Activated naive CD4-positive, alpha-beta T cell treated with anti-CD3 and anti-CD28 coated beads for 36 hours (primary cell): ENCODE measurements at regions not wholly inside any gene's neighbourhood (a gene's known extent, or its start where the extent isn't known, plus 50 kb on each side); places are given as distances from the start of the nearest gene placed in this dataset.

Experiments used
- CTCF ChIA-PET: fragments of 350-600 bp; sonication (Branson Sonifier 250); formaldehyde crosslinking; loops from one replicate; lab custom pipeline; 2021; ENCODE audit warnings: antibody characterized with exemption; lab: Charles Lee
- DNase-seq: peaks from one replicate; pipeline ENCODE4 v3.0.0-alpha.2; 2020
- H3K27ac Mint-ChIP-seq: one replicate; pipeline ENCODE4 v1.8.0; 2021; ENCODE audit warnings: mild to moderate bottlenecking, mixed read lengths
- H3K27me3 Mint-ChIP-seq: one replicate; pipeline ENCODE4 v1.8.0; 2021; ENCODE audit warnings: low read depth, mixed read lengths
- H3K36me3 Mint-ChIP-seq: one replicate; pipeline ENCODE4 v1.8.0; 2021; ENCODE audit warnings: low read depth, mixed read lengths
- H3K4me1 Mint-ChIP-seq: one replicate; pipeline ENCODE4 v1.8.0; 2021; ENCODE audit warnings: low read depth, mixed read lengths
- H3K4me3 Mint-ChIP-seq: one replicate; pipeline ENCODE4 v1.8.0; 2021; ENCODE audit warnings: mild to moderate bottlenecking, moderate library complexity, mixed read lengths
- H3K9me3 Mint-ChIP-seq: one replicate; pipeline ENCODE4 v1.8.0; 2021; ENCODE audit warnings: mixed read lengths
- intact Hi-C: fragments of 100-400 bp; cut with micrococcal nuclease; formaldehyde crosslinking; loops from one replicate; pipeline ENCODE4 v1.15.1; 2023

GRCh38 chr13:111415765-111416164 lies 95.3 kb downstream of the TEX29 start:
- no peaks in the 10 kb centered on the region for H3K9me3 Mint-ChIP-seq
- H3K36me3 Mint-ChIP-seq = no peaks in the 10 kb centered on the region
- DNase-seq = no peak
- H3K27me3 Mint-ChIP-seq = peaks cover 10% of the 10 kb centered on the region
- no peak overlapping the region for H3K4me3 Mint-ChIP-seq
- CTCF ChIA-PET = no interaction called here
- no peak overlapping the region for H3K27ac Mint-ChIP-seq
- no peaks in the 10 kb centered on the region for H3K4me1 Mint-ChIP-seq
- intact Hi-C loops = no loop called here

- Mint-ChIP-seq H3K27me3 (no peaks in the 10 kb centered on the region), H3K27ac (no peak overlapping the region), H3K4me1 (no peaks in the 10 kb centered on the region), H3K36me3 (no peaks in the 10 kb centered on the region), H3K4me3 (no peak overlapping the region), H3K9me3 (no peaks in the 10 kb centered on the region)
- intact Hi-C loops = no loop called here
- DNase-seq = no peak
- CTCF ChIA-PET = no interaction called here
Measured at GRCh38 chr13:111418101-111418500, 97.7 kb downstream of the TEX29 start.

- DNase-seq = no peak
- H3K36me3 Mint-ChIP-seq = no peaks in the 10 kb centered on the region
- no peaks in the 10 kb centered on the region for H3K27me3 Mint-ChIP-seq
- no peaks in the 10 kb centered on the region for H3K9me3 Mint-ChIP-seq
- H3K4me3 Mint-ChIP-seq = no peak overlapping the region
- CTCF ChIA-PET = interaction anchor here (0.9 to 1.1 kb wide), 2 partner anchors 9 kb away, joined by 3 to 4 read pairs; no protein-coding TSS in a partner anchor
- H3K27ac Mint-ChIP-seq = no peak overlapping the region
- H3K4me1 Mint-ChIP-seq = no peaks in the 10 kb centered on the region
- intact Hi-C loops = no loop called here
Measured at GRCh38 chr13:111420113-111420876, 99.9 kb downstream of the TEX29 start.

- Mint-ChIP-seq H3K9me3 (no peaks in the 10 kb centered on the region), H3K4me1 (no peaks in the 10 kb centered on the region), H3K36me3 (no peaks in the 10 kb centered on the region), H3K27ac (no peak overlapping the region), H3K4me3 (no peak overlapping the region), H3K27me3 (no peaks in the 10 kb centered on the region)
- DNase-seq = no peak
- CTCF ChIA-PET = interaction anchor here (1.1 kb wide), 1 partner anchor 8 kb away, joined by 4 read pairs; no protein-coding TSS in a partner anchor
- intact Hi-C loops = no loop called here
Measured at GRCh38 chr13:111421216-111421615, 100.8 kb downstream of the TEX29 start.

- DNase-seq = no peak
- H3K36me3 Mint-ChIP-seq = no peaks in the 10 kb centered on the region
- H3K27me3 Mint-ChIP-seq = no peaks in the 10 kb centered on the region
- H3K27ac Mint-ChIP-seq = no peak overlapping the region
- H3K9me3 Mint-ChIP-seq = no peaks in the 10 kb centered on the region
- H3K4me3 Mint-ChIP-seq = no peak overlapping the region
- CTCF ChIA-PET = no interaction called here
- H3K4me1 Mint-ChIP-seq = no peaks in the 10 kb centered on the region
- intact Hi-C loops = no loop called here
Measured at GRCh38 chr13:111422348-111422747, 101.9 kb downstream of the TEX29 start.

- Mint-ChIP-seq H3K36me3 (no peaks in the 10 kb centered on the region), H3K27ac (no peak overlapping the region), H3K4me1 (no peaks in the 10 kb centered on the region), H3K9me3 (no peaks in the 10 kb centered on the region), H3K4me3 (no peak overlapping the region), H3K27me3 (no peaks in the 10 kb centered on the region)
- DNase-seq = peak; percentile 12
- CTCF ChIA-PET = no interaction called here
- intact Hi-C loops = no loop called here
Measured at GRCh38 chr13:111423168-111423785, 102.8 kb downstream of the TEX29 start.

- H3K27me3 Mint-ChIP-seq = no peaks in the 10 kb centered on the region
Measured at GRCh38 chr13:111424134-111424533, 103.7 kb downstream of the TEX29 start.

GRCh38 chr13:111425326-111425725 lies 104.9 kb downstream of the TEX29 start:
- CTCF ChIA-PET = interaction anchor here (0.6 kb wide), 1 partner anchor 962 kb away, joined by 3 read pairs; no protein-coding TSS in a partner anchor
- Mint-ChIP-seq H3K9me3 (no peaks in the 10 kb centered on the region), H3K36me3 (no peaks in the 10 kb centered on the region), H3K27me3 (no peaks in the 10 kb centered on the region), H3K27ac (no peak overlapping the region), H3K4me1 (no peaks in the 10 kb centered on the region), H3K4me3 (no peak overlapping the region)
- intact Hi-C loops = no loop called here
- no peak for DNase-seq

More at GRCh38 chr13:111424134-111424533, 103.7 kb downstream of the TEX29 start:
- CTCF ChIA-PET = no interaction called here
- Mint-ChIP-seq H3K9me3 (no peaks in the 10 kb centered on the region), H3K36me3 (no peaks in the 10 kb centered on the region), H3K27ac (no peak overlapping the region), H3K4me3 (no peak overlapping the region), H3K4me1 (no peaks in the 10 kb centered on the region)
- no peak for DNase-seq
- intact Hi-C loops = no loop called here

- H3K27me3 Mint-ChIP-seq = peaks cover 6% of the 10 kb centered on the region
- intact Hi-C loops = no loop called here
- H3K4me1 Mint-ChIP-seq = no peaks in the 10 kb centered on the region
- no peak overlapping the region for H3K4me3 Mint-ChIP-seq
- peak; percentile 68 for DNase-seq
- no peak overlapping the region for H3K27ac Mint-ChIP-seq
- H3K9me3 Mint-ChIP-seq = no peaks in the 10 kb centered on the region
- H3K36me3 Mint-ChIP-seq = no peaks in the 10 kb centered on the region
- CTCF ChIA-PET = interaction anchor here (0.6 to 1.7 kb wide), 16 partner anchors 8 to 478 kb away, joined by 3 to 5 read pairs (median 3); no protein-coding TSS in a partner anchor
Measured at GRCh38 chr13:111429064-111429558, 108.7 kb downstream of the TEX29 start.

GRCh38 chr13:111431206-111431605 lies 110.8 kb downstream of the TEX29 start:
- no peak overlapping the region for H3K4me3 Mint-ChIP-seq
- H3K27ac Mint-ChIP-seq = no peak overlapping the region
- H3K27me3 Mint-ChIP-seq = peaks cover 11% of the 10 kb centered on the region
- H3K4me1 Mint-ChIP-seq = no peaks in the 10 kb centered on the region
- CTCF ChIA-PET = no interaction called here
- intact Hi-C loops = no loop called here
- H3K36me3 Mint-ChIP-seq = no peaks in the 10 kb centered on the region
- no peak for DNase-seq
- H3K9me3 Mint-ChIP-seq = no peaks in the 10 kb centered on the region

- no peak overlapping the region for H3K27ac Mint-ChIP-seq
- peaks cover 11% of the 10 kb centered on the region for H3K27me3 Mint-ChIP-seq
- intact Hi-C loops = no loop called here
- no peak for DNase-seq
- H3K4me3 Mint-ChIP-seq = no peak overlapping the region
- CTCF ChIA-PET = no interaction called here
- no peaks in the 10 kb centered on the region for H3K9me3 Mint-ChIP-seq
- no peaks in the 10 kb centered on the region for H3K4me1 Mint-ChIP-seq
- no peaks in the 10 kb centered on the region for H3K36me3 Mint-ChIP-seq
Measured at GRCh38 chr13:111434578-111435159, 114.2 kb downstream of the TEX29 start.

- Mint-ChIP-seq H3K27ac (no peak overlapping the region), H3K9me3 (no peaks in the 10 kb centered on the region), H3K4me3 (no peak overlapping the region), H3K27me3 (peaks cover 11% of the 10 kb centered on the region), H3K36me3 (no peaks in the 10 kb centered on the region), H3K4me1 (no peaks in the 10 kb centered on the region)
- CTCF ChIA-PET = no interaction called here
- no peak for DNase-seq
- intact Hi-C loops = no loop called here
Measured at GRCh38 chr13:111436446-111436845, 116.0 kb downstream of the TEX29 start.
